Vagina (tissue), 2 donors: ENCODE measurements at regions not wholly inside any gene's neighbourhood (a gene's known extent, or its start where the extent isn't known, plus 50 kb on each side); places are given as distances from the start of the nearest gene placed in this dataset.

Source experiments
- DNase-seq, 2 donors: peaks; one replicate each; pipeline ENCODE4 v3.0.0-alpha.2; 2017; ENCODE audit errors: extremely low spot score in 2 of 2
- H3K27ac ChIP-seq: fragments of 200-600 bp; sonication (generic); one replicate; pipeline ENCODE4 v1.5.1; 2019
- H3K27me3 ChIP-seq: fragments of 200-600 bp; sonication (generic); one replicate; pipeline ENCODE4 v1.5.1; 2019
- H3K36me3 ChIP-seq, 2 donors: fragments of 200-600 bp; sonication (generic); one replicate each; pipeline ENCODE4 v1.5.1; 2017 to 2019
- H3K4me1 ChIP-seq: fragments of 200-600 bp; sonication (generic); one replicate; pipeline ENCODE4 v1.5.1; 2019
- H3K4me3 ChIP-seq, 2 donors: fragments of 200-600 bp; sonication (generic); 1 replicate in 1 of 2; 2 replicates in 1 of 2; pipeline ENCODE4 v1.5.1; 2016 to 2019
- H3K9me3 ChIP-seq: fragments of 200-600 bp; sonication (generic); one replicate; pipeline ENCODE4 v1.5.1; 2019
- POLR2A ChIP-seq, 2 donors: fragments of 450-650 bp; IDR thresholded peaks; one replicate each; pipeline ENCODE4 v1.6.1; 2017; ENCODE audit warnings: antibody characterized with exemption in 2 of 2, mild to moderate bottlenecking in 2 of 2, moderate library complexity in 2 of 2
- POLR2AphosphoS5 ChIP-seq, 2 donors: sonication (generic); formaldehyde crosslinking; IDR thresholded peaks; one replicate each; pipeline ENCODE4 v1.9.0; 2017; ENCODE audit warnings: antibody characterized with exemption in 2 of 2, mild to moderate bottlenecking in 2 of 2, low read depth in 1 of 2; ENCODE audit not compliant: insufficient read depth in 1 of 2
- intact Hi-C: fragments of 100-400 bp; cut with DNase I; formaldehyde crosslinking; loops from one replicate; pipeline ENCODE4 v1.15.1; 2023
- TF ChIP-seq, protein P1 (sequence below), 3 experiments: fragments of 450-650 bp in 2 of 3; fragments of 200-600 bp in 1 of 3; sonication (generic) in 1 of 3; IDR thresholded peaks; one replicate each; pipeline ENCODE4 v1.5.1; 2017 to 2019; ENCODE audit warnings: antibody characterized with exemption in 3 of 3, mild to moderate bottlenecking in 2 of 3, moderate library complexity in 2 of 3

DNA sequence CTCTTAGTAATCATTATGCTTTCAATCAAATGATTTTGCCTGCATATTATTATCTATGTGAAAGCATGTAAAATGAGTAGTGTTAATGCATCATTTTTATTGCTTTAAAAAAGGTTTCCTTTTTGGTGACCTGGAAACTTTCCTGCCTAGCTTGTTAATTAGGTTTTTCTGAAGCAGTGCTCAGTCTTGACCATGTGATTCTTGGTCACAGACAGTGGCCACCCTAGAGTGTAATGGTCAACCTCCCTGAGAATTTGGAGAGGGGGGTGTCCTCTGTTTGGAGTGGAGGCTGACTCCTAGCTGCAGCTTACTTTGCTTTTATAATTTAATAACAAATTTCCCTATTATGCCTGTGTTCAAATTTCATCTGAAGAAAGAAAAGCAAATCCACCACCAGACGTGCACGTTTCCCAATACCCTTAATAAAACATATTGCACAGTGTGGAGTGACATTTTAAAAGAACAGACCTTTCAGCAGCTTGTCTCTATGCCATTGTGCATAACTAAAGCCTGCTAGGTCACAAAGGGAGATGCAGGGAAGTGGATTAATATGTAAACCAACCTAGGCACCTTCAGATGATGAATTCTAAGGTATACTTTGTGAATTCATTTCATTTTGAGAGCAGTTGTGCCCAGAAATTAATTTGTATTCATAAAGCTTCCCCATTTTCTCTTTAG is 130.6 kb downstream of the RPRM start:
- Histone ChIP-seq H3K4me3 (no peak overlapping the region), H3K36me3 (no peaks in the 10 kb centered on the region), H3K4me1 (no peaks in the 10 kb centered on the region), H3K27ac (no peak overlapping the region), H3K27me3 (no peaks in the 10 kb centered on the region), H3K9me3 (no peaks in the 10 kb centered on the region)
- TF ChIP-seq, protein P1, sequence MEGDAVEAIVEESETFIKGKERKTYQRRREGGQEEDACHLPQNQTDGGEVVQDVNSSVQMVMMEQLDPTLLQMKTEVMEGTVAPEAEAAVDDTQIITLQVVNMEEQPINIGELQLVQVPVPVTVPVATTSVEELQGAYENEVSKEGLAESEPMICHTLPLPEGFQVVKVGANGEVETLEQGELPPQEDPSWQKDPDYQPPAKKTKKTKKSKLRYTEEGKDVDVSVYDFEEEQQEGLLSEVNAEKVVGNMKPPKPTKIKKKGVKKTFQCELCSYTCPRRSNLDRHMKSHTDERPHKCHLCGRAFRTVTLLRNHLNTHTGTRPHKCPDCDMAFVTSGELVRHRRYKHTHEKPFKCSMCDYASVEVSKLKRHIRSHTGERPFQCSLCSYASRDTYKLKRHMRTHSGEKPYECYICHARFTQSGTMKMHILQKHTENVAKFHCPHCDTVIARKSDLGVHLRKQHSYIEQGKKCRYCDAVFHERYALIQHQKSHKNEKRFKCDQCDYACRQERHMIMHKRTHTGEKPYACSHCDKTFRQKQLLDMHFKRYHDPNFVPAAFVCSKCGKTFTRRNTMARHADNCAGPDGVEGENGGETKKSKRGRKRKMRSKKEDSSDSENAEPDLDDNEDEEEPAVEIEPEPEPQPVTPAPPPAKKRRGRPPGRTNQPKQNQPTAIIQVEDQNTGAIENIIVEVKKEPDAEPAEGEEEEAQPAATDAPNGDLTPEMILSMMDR (IDR thresholded peaks at IDR 0.05) = no peak
- TF ChIP-seq POLR2A (IDR thresholded peaks at IDR 0.05) (no peak), POLR2AphosphoS5 (IDR thresholded peaks at IDR 0.05; ENCODE audit: insufficient read depth in 1 of 2, low read depth in 1 of 2) (no peak)
- intact Hi-C loops = no loop called here
- no peak for DNase-seq

DNA sequence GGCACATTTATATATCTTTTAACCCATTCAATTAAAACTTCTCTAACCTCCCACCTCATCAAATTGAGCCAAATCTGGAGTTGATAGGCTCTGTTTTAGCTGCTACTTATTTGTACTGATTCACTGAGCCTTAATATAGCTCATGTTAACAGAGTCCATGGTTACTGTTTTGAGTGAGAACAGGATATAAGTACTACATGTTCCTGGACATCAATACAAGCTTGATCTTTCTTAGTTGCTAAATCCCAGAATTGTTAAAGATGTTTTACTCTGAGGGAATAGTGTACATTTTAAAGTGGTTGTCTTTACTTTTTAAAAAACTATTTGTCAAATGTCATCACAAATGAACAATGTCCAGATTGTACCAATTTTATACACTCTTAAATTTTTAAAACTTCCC is 157.7 kb downstream of the RPRM start:
- H3K27ac ChIP-seq = no peak overlapping the region
- TF ChIP-seq POLR2A (IDR thresholded peaks at IDR 0.05) (no peak), POLR2AphosphoS5 (IDR thresholded peaks at IDR 0.05; ENCODE audit: insufficient read depth in 1 of 2, low read depth in 1 of 2) (no peak)
- TF ChIP-seq, protein P1 (IDR thresholded peaks at IDR 0.05) = no peak
- no peaks in the 10 kb centered on the region for H3K4me1 ChIP-seq
- no peaks in the 10 kb centered on the region for H3K27me3 ChIP-seq
- no peaks in the 10 kb centered on the region for H3K9me3 ChIP-seq
- H3K4me3 ChIP-seq = no peak overlapping the region
- H3K36me3 ChIP-seq = no peaks in the 10 kb centered on the region
- no peak for DNase-seq
- intact Hi-C loops = no loop called here

DNA sequence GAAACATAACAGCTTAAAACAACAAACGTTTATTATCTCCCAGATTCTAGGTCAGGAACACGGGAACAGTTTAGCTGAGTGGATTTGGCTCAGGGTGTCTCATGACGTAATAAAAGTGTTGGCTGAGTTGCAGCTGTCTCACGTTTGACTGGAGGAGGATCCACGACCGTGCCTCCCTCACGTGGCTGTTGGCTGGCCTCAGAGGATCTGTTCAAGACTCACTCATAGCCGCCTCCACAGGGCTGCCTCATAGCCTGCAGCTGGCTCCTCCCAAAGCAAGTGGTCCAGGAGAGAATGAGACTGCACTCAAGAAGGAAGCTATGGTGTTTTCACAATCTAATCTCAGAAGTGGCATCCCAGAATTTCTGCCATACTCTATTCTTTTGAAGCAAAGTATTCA is 167.1 kb downstream of the RPRM start:
- H3K4me3 ChIP-seq = no peak overlapping the region
- H3K27ac ChIP-seq = no peak overlapping the region
- TF ChIP-seq POLR2A (IDR thresholded peaks at IDR 0.05) (no peak), POLR2AphosphoS5 (IDR thresholded peaks at IDR 0.05; ENCODE audit: insufficient read depth in 1 of 2, low read depth in 1 of 2) (no peak)
- TF ChIP-seq, protein P1 (IDR thresholded peaks at IDR 0.05) = no peak
- intact Hi-C loops = no loop called here
- H3K36me3 ChIP-seq = no peaks in the 10 kb centered on the region
- H3K4me1 ChIP-seq = no peaks in the 10 kb centered on the region
- no peaks in the 10 kb centered on the region for H3K9me3 ChIP-seq
- no peak for DNase-seq
- no peaks in the 10 kb centered on the region for H3K27me3 ChIP-seq

DNA sequence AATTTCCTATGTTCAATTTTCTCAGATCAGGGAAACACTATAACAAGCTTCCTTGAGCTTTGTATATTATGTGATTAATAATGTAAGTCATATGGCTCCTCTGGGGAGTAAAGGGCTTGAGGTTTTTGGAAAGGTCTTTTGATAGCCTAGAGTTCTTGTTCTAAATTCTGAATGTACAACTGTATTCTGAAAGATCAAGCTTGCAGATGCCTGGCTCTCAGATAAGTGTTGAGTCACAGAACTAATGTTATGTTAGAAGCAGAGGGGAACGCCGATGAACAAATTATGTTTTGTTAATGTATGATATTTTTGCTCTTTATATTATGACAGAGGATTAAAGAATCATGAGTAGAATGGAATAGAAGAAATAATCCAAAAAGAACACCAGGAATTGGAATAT is 170.1 kb downstream of the RPRM start:
- intact Hi-C loops = no loop called here
- DNase-seq = no peak
- TF ChIP-seq POLR2AphosphoS5 (IDR thresholded peaks at IDR 0.05; ENCODE audit: insufficient read depth in 1 of 2, low read depth in 1 of 2) = no peak
- no peak for TF ChIP-seq POLR2A (IDR thresholded peaks at IDR 0.05)
- TF ChIP-seq, protein P1 (IDR thresholded peaks at IDR 0.05) = no peak

DNA sequence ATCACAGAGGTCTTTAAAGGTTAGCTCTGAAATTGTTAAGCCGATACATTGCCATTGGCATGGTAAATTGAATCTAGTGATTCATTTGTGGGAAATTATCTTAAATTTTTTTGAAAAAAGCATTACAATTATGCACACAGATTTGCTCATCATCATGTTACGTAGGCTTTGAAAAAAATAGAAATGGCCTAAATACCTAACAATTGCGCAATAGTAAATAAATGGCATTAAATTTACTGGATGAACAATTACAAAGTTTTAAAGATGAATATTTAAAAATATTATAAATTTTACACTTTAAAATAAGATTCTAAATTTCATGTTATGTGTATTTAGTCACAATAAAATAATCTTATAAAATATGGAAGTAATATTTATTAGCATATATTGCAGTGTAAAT is 171.3 kb downstream of the RPRM start:
- no peaks in the 10 kb centered on the region for H3K36me3 ChIP-seq
- DNase-seq = no peak
- H3K9me3 ChIP-seq = no peaks in the 10 kb centered on the region
- intact Hi-C loops = no loop called here
- no peaks in the 10 kb centered on the region for H3K4me1 ChIP-seq
- no peak overlapping the region for H3K4me3 ChIP-seq
- no peak overlapping the region for H3K27ac ChIP-seq
- H3K27me3 ChIP-seq = no peaks in the 10 kb centered on the region
- TF ChIP-seq POLR2AphosphoS5 (IDR thresholded peaks at IDR 0.05; ENCODE audit: insufficient read depth in 1 of 2, low read depth in 1 of 2) (no peak), POLR2A (IDR thresholded peaks at IDR 0.05) (no peak)
- TF ChIP-seq, protein P1 (IDR thresholded peaks at IDR 0.05) = no peak

More for the DNA sequence above, 170.1 kb downstream of the RPRM start:
- no peaks in the 10 kb centered on the region for H3K9me3 ChIP-seq
- H3K4me3 ChIP-seq = no peak overlapping the region
- no peaks in the 10 kb centered on the region for H3K36me3 ChIP-seq
- H3K27ac ChIP-seq = no peak overlapping the region
- no peaks in the 10 kb centered on the region for H3K27me3 ChIP-seq
- H3K4me1 ChIP-seq = no peaks in the 10 kb centered on the region
